Glomerular visceral epithelial cell (primary cell): ENCODE measurements at regions not wholly inside any gene's neighbourhood (a gene's known extent, or its start where the extent isn't known, plus 50 kb on each side); places are given as distances from the start of the nearest gene placed in this dataset.
"Not testable (repeated sequence)": the region's sequence is repeated elsewhere in the genome, so short reads cannot be mapped to it uniquely, and the experiment has no call there.

Source experiments
- DNase-seq: peaks from one replicate; pipeline ENCODE4 v3.0.0-alpha.2; 2016; ENCODE audit errors: extremely low spot score

- peak; percentile 3 for DNase-seq
Observed at GRCh38 chr12:60191676-60192359, 596.0 kb downstream of the SLC16A7 start.

DNA sequence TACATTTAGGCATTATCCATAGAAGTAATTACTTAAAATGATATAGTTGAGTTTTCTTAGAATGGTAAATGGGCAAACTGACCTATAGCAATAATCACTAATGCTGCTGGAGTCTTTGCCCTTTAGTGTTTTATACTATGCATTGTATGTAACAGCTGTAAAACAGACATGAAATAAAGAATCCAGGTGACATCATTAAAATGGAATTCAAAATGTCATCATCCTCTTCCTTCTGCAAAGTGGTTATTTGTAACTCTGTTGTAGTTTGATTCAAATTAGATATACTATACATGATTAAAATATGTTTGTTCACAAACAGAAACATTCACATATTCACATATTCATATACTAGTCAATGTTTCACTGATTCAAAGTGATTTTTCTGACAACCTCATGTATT, 598.8 kb downstream of the SLC16A7 start:
- peak; percentile 4 for DNase-seq

GRCh38 chr12:60195483-60195882, 599.7 kb downstream of the SLC16A7 start:
- DNase-seq = no peak

- DNase-seq = no peak
Observed at GRCh38 chr12:60196366-60196765, 600.5 kb downstream of the SLC16A7 start.

- DNase-seq = no peak
Observed at GRCh38 chr12:60197589-60197988, 601.8 kb downstream of the SLC16A7 start.

GRCh38 chr12:60201891-60202290, 606.1 kb downstream of the SLC16A7 start:
- DNase-seq = no peak

GRCh38 chr12:60205500-60205899, 609.7 kb downstream of the SLC16A7 start:
- peak; percentile 41 for DNase-seq

DNA sequence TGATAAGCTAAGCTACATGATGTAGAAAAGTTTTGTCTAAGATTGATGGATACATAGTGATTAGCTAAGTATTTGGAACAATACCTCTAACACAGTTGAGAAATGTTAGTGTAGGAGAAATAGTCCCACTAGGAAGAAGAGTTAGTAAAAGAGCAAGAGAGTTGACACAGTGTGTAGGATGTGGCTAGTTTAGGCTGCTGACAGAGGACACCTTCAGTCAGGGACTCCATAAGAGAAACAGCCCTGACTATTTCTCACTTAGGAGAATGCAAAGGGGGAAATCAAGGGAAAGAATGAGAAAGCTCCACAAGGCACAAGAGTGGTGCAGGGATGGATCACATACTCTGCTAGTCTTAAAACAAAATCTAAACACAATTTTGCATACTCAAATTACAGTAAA, 613.7 kb downstream of the SLC16A7 start:
- no peak for DNase-seq

DNA sequence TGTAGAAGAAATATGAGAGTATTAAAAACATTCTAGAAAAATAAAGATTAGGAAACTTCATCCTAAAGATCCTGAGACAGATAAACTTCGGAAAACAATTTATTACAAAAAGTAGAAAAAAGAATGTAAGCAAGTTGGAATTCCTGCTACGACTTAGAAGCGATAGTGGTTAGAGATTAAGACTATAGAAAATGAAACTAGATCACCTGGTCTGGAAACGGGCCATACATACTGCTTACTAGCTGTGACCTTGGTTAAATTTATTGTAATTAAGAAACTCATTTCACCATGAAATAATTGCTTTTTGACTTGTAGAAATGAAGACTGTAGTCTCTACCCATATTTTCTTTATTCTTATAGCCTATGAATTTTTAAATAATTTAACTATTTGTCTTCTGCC, 614.1 kb downstream of the SLC16A7 start:
- no peak for DNase-seq

DNA sequence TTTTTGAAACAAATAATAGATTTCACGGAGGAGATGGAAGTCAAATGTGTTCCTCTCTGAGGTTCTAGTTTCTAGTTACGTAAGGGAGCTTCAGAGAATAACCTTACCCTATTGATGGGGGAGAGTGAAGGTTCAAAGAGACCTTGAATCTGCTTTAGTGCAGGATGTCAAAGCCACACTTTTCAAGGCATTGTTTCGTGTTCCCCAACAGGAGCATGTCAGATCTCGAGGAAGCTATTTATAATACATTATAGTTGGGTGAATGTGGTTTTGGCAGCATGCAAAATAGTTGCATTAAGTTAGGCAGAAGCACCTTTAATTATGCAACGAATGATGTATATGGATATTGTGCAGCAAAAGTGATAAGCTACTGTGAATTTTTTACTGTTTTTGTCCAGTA, 614.9 kb downstream of the SLC16A7 start:
- no peak for DNase-seq

GRCh38 chr12:60211244-60211643, 615.4 kb downstream of the SLC16A7 start:
- DNase-seq = no peak

DNA sequence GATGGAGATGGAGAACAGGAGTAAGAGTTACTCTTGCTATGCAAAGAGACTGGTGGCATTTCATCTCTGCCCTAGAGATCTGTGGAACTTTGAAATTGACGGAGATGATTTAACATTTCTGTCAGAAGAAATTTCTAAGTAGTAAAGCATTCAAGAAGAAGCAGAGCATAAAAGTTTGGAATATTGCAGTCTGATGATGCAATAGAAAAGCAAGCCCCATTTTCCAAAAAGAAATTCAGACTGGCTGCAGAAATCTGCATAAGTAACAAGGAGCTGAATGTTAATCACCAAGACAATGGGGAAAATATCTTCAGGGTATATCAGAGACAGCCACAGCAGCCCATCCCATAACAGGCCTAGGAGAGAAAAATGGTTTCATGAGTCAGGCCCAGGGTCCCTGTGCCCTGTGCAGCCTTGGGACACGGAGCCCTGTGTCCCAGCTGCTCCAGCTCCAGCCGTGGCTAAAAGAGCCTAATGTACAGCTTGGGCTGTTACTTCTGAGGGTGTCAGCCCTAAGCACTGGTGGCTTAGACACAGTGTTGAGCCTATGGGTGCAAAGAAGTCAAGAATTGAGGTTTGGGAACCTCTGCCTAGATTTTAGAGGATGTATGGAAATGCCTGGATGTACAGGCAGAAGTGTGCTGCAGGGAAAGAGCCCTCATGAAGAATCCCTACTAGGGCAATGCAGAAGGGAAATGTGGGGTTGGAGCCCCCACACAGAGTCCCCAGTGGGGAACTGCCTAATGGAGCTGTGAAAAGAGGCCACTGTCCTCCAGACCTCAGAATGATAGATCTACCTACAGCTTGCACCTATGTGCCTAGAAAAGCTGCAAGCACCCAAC, 616.6 kb downstream of the SLC16A7 start:
- DNase-seq = no peak

DNA sequence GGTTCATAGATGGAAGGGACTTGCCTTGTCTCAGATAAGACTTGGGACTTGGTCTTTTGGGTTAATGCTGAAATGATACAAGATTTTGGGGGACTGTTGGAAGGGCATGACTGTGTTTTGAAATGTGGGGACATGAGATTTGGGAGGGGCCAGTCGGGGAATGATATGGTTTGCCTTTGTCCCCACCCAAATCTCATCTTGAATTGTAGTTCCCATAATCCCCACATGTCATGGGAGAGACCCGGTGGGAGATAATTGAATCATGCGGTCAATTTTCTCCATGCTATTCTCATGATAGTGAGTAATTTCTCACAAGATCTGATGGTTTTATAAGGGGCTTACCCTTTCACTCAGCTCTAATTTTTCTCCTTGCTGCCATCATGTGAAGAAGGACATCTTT, 617.4 kb downstream of the SLC16A7 start:
- DNase-seq = not testable (repeated sequence)

DNA sequence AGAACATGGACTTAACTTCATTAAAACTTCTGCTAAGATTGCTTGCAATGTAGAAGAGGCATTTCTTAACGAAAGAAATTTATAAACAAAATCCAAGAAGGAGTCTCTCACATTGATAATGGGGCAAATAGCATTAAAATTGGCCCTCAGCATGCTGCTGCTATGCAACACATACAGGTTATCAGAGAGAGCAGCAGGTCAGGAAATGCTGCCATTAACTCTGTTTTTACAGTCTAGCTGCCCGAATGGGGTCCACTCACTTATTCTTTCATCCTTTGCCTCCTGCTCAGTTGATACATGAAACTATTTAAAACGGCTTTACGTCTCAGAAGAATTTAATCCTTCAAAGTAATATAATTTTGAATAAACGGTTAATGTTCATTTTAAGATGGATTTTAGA, 620.4 kb downstream of the SLC16A7 start:
- no peak for DNase-seq

- no peak for DNase-seq
Observed at GRCh38 chr12:60223242-60223641, 627.4 kb downstream of the SLC16A7 start.

GRCh38 chr12:60225216-60226000, 629.6 kb downstream of the SLC16A7 start:
- no peak for DNase-seq

DNA sequence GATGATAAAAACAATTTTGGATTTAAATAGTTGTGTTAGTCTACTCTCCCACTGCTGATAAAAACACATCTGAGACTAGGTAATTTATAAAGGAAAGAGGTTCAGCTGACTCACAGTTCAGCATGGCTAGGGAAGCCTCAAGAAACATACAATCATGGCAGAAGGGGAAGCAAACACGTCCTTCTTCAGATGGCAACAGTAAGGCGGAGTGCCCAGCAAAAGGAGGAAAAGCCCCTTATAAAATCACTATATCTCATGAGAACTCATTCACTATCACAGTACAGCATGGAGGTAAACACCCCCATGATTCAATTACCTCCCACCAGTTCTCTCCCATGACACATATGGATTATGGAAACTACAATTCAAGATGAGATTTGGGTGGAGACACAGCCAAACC, 632.1 kb downstream of the SLC16A7 start:
- no peak for DNase-seq

DNA sequence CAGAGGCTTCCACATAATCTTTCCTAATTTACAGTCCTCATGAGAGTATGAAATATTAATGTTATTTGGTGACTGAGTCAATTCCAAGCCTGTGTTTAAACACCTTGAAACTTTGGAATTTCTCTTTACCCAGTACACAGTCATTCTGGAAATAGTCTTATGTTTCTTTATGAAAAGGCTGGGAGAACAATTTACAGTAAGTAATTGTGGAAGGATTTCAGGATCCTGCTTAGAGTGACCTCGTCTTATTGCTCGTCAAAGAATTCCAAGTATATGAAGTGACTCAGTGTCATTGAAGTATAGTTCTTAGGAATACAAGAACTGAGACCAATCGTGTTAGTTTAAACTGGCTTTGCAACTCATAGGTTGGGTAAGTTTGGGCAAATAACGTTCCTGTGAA, 634.2 kb downstream of the SLC16A7 start:
- no peak for DNase-seq

DNA sequence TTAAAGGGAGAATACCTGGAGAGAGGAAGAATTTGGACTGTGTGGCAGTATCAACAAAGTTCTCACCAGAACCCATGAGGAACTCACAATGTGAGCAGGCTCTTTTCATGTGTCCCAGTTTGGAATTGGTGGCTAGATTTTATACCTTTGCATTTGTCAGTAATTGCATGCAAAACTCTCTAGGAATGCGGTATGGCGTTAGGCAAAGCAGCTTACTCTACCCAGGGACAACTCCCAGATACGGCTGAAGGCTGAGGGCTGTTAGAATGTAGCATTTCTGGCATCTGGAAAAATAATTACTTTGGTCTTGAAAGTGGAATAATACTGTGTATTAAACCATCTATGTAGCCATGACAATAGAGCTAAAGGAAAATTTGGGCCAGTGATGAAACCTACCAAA, 635.5 kb downstream of the SLC16A7 start:
- DNase-seq = no peak

- no peak for DNase-seq
Observed at GRCh38 chr12:60231976-60232907, 636.4 kb downstream of the SLC16A7 start.

DNA sequence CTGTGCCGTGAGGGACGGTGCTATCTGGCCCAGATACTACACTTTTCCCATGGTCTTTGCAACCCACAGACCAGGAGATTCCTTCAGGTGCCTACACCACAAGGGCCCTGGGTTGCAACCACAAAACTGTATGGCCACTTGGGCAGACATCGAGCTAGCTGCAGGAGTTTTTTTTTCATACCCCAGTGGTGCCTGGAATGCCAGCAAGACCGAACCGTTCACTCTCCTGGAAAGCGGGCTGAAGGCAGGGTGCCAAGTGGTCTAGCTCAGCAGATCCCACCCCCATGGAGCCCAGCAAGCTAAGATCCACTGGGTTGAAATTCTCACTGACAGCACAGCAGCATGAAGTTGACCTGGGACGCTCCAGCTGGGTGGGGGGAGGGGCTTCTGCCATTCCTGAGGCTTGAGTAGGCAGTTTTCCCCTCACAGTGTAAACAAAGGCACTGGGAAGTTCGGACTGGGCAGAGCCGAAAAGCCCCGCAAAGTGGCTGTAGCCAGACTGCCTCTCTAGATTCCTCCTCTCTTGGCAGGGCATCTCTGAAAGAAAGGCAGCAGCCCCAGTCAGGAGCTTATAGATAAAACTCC, 638.9 kb downstream of the SLC16A7 start:
- DNase-seq = peak; percentile 1
